ENCODE measurements at regions not wholly inside any gene's neighbourhood (a gene's known extent, or its start where the extent isn't known, plus 50 kb on each side); places are given as distances from the start of the nearest gene placed in this dataset.

GRCh38 chr9:26054600-26055520 lies 376.6 kb upstream of the TUSC1 start:
- no peaks in the 10 kb centered on the region for H3K4me1 ChIP-seq (ENCODE audit: control insufficient read depth in 1 of 2, insufficient read depth in 2 of 2, low read length in 2 of 2)
- H3K9ac ChIP-seq (ENCODE audit: low read depth in 1 of 2, low read length in 2 of 2), result no peak overlapping the region
- no peaks in the 10 kb centered on the region for H3K27me3 ChIP-seq (ENCODE audit: control insufficient read depth in 1 of 2, insufficient read depth in 2 of 2, low read length in 2 of 2)
- no peaks in the 10 kb centered on the region for H3K36me3 ChIP-seq (ENCODE audit: control insufficient read depth in 1 of 2, insufficient read depth in 2 of 2, low read length in 2 of 2)
- H3K4me3 ChIP-seq (ENCODE audit: low read depth in 1 of 2, low read length in 2 of 2), result no peak overlapping the region
- no peak overlapping the region for H3K27ac ChIP-seq (ENCODE audit: low read depth, low read length)
- peaks cover 0 to 4% of the 10 kb centered on the region in 2 donors for H3K9me3 ChIP-seq (ENCODE audit: control insufficient read depth in 1 of 2, low read length in 2 of 2)

GRCh38 chr9:26053954-26054353 lies 375.7 kb upstream of the TUSC1 start:
- Histone ChIP-seq H3K4me3 (ENCODE audit: low read depth in 1 of 2, low read length in 2 of 2) (no peak overlapping the region), H3K9ac (ENCODE audit: low read depth in 1 of 2, low read length in 2 of 2) (no peak overlapping the region), H3K27me3 (ENCODE audit: control insufficient read depth in 1 of 2, insufficient read depth in 2 of 2, low read length in 2 of 2) (no peaks in the 10 kb centered on the region), H3K36me3 (ENCODE audit: control insufficient read depth in 1 of 2, insufficient read depth in 2 of 2, low read length in 2 of 2) (no peaks in the 10 kb centered on the region), H3K9me3 (ENCODE audit: control insufficient read depth in 1 of 2, low read length in 2 of 2) (no peaks in the 10 kb centered on the region), H3K4me1 (ENCODE audit: control insufficient read depth in 1 of 2, insufficient read depth in 2 of 2, low read length in 2 of 2) (no peaks in the 10 kb centered on the region), H3K27ac (ENCODE audit: low read depth, low read length) (no peak overlapping the region)

GRCh38 chr9:26043431-26043830 lies 365.2 kb upstream of the TUSC1 start:
- H3K9ac ChIP-seq (ENCODE audit: low read depth in 1 of 2, low read length in 2 of 2), result no peak overlapping the region
- no peaks in the 10 kb centered on the region for H3K36me3 ChIP-seq (ENCODE audit: control insufficient read depth in 1 of 2, insufficient read depth in 2 of 2, low read length in 2 of 2)
- peaks cover 4% of the 10 kb centered on the region in 2 donors for H3K9me3 ChIP-seq (ENCODE audit: control insufficient read depth in 1 of 2, low read length in 2 of 2)
- no peak overlapping the region for H3K4me3 ChIP-seq (ENCODE audit: low read depth in 1 of 2, low read length in 2 of 2)
- H3K27ac ChIP-seq (ENCODE audit: low read depth, low read length), result no peak overlapping the region
- no peaks in the 10 kb centered on the region for H3K4me1 ChIP-seq (ENCODE audit: control insufficient read depth in 1 of 2, insufficient read depth in 2 of 2, low read length in 2 of 2)
- H3K27me3 ChIP-seq (ENCODE audit: control insufficient read depth in 1 of 2, insufficient read depth in 2 of 2, low read length in 2 of 2), result no peaks in the 10 kb centered on the region

GRCh38 chr9:26034786-26035185 lies 356.5 kb upstream of the TUSC1 start:
- Histone ChIP-seq H3K27me3 (ENCODE audit: control insufficient read depth in 1 of 2, insufficient read depth in 2 of 2, low read length in 2 of 2) (no peaks in the 10 kb centered on the region), H3K36me3 (ENCODE audit: control insufficient read depth in 1 of 2, insufficient read depth in 2 of 2, low read length in 2 of 2) (no peaks in the 10 kb centered on the region), H3K4me3 (ENCODE audit: low read depth in 1 of 2, low read length in 2 of 2) (no peak overlapping the region), H3K4me1 (ENCODE audit: control insufficient read depth in 1 of 2, insufficient read depth in 2 of 2, low read length in 2 of 2) (no peaks in the 10 kb centered on the region), H3K27ac (ENCODE audit: low read depth, low read length) (no peak overlapping the region), H3K9me3 (ENCODE audit: control insufficient read depth in 1 of 2, low read length in 2 of 2) (peaks cover 0 to 4% of the 10 kb centered on the region in 2 donors), H3K9ac (ENCODE audit: low read depth in 1 of 2, low read length in 2 of 2) (no peak overlapping the region)

- H3K27me3 ChIP-seq (ENCODE audit: control insufficient read depth in 1 of 2, insufficient read depth in 2 of 2, low read length in 2 of 2), result no peaks in the 10 kb centered on the region
- H3K9me3 ChIP-seq (ENCODE audit: control insufficient read depth in 1 of 2, low read length in 2 of 2), result peaks cover 0 to 4% of the 10 kb centered on the region in 2 donors
- no peak overlapping the region for H3K4me3 ChIP-seq (ENCODE audit: low read depth in 1 of 2, low read length in 2 of 2)
- H3K27ac ChIP-seq (ENCODE audit: low read depth, low read length), result no peak overlapping the region
- H3K36me3 ChIP-seq (ENCODE audit: control insufficient read depth in 1 of 2, insufficient read depth in 2 of 2, low read length in 2 of 2), result no peaks in the 10 kb centered on the region
- no peak overlapping the region for H3K9ac ChIP-seq (ENCODE audit: low read depth in 1 of 2, low read length in 2 of 2)
- no peaks in the 10 kb centered on the region for H3K4me1 ChIP-seq (ENCODE audit: control insufficient read depth in 1 of 2, insufficient read depth in 2 of 2, low read length in 2 of 2)
Observed at GRCh38 chr9:26033336-26033735, 355.1 kb upstream of the TUSC1 start.

- Histone ChIP-seq H3K36me3 (ENCODE audit: control insufficient read depth in 1 of 2, insufficient read depth in 2 of 2, low read length in 2 of 2) (no peaks in the 10 kb centered on the region), H3K9me3 (ENCODE audit: control insufficient read depth in 1 of 2, low read length in 2 of 2) (no peaks in the 10 kb centered on the region), H3K27ac (ENCODE audit: low read depth, low read length) (no peak overlapping the region), H3K9ac (ENCODE audit: low read depth in 1 of 2, low read length in 2 of 2) (no peak overlapping the region), H3K4me3 (ENCODE audit: low read depth in 1 of 2, low read length in 2 of 2) (no peak overlapping the region), H3K4me1 (ENCODE audit: control insufficient read depth in 1 of 2, insufficient read depth in 2 of 2, low read length in 2 of 2) (no peaks in the 10 kb centered on the region), H3K27me3 (ENCODE audit: control insufficient read depth in 1 of 2, insufficient read depth in 2 of 2, low read length in 2 of 2) (no peaks in the 10 kb centered on the region)
Observed at GRCh38 chr9:26026423-26027100, 348.3 kb upstream of the TUSC1 start.

GRCh38 chr9:26013199-26013598 lies 335.0 kb upstream of the TUSC1 start:
- Histone ChIP-seq H3K9me3 (ENCODE audit: control insufficient read depth in 1 of 2, low read length in 2 of 2) (peaks cover 6 to 10% of the 10 kb centered on the region in 2 donors), H3K4me3 (ENCODE audit: low read depth in 1 of 2, low read length in 2 of 2) (no peak overlapping the region), H3K27me3 (ENCODE audit: control insufficient read depth in 1 of 2, insufficient read depth in 2 of 2, low read length in 2 of 2) (no peaks in the 10 kb centered on the region), H3K9ac (ENCODE audit: low read depth in 1 of 2, low read length in 2 of 2) (no peak overlapping the region), H3K27ac (ENCODE audit: low read depth, low read length) (no peak overlapping the region), H3K4me1 (ENCODE audit: control insufficient read depth in 1 of 2, insufficient read depth in 2 of 2, low read length in 2 of 2) (no peaks in the 10 kb centered on the region), H3K36me3 (ENCODE audit: control insufficient read depth in 1 of 2, insufficient read depth in 2 of 2, low read length in 2 of 2) (no peaks in the 10 kb centered on the region)

GRCh38 chr9:26012797-26013196 lies 334.6 kb upstream of the TUSC1 start:
- no peak overlapping the region for H3K4me3 ChIP-seq (ENCODE audit: low read depth in 1 of 2, low read length in 2 of 2)
- no peaks in the 10 kb centered on the region for H3K36me3 ChIP-seq (ENCODE audit: control insufficient read depth in 1 of 2, insufficient read depth in 2 of 2, low read length in 2 of 2)
- no peaks in the 10 kb centered on the region for H3K27me3 ChIP-seq (ENCODE audit: control insufficient read depth in 1 of 2, insufficient read depth in 2 of 2, low read length in 2 of 2)
- no peak overlapping the region for H3K27ac ChIP-seq (ENCODE audit: low read depth, low read length)
- peaks cover 6 to 10% of the 10 kb centered on the region in 2 donors for H3K9me3 ChIP-seq (ENCODE audit: control insufficient read depth in 1 of 2, low read length in 2 of 2)
- no peaks in the 10 kb centered on the region for H3K4me1 ChIP-seq (ENCODE audit: control insufficient read depth in 1 of 2, insufficient read depth in 2 of 2, low read length in 2 of 2)
- H3K9ac ChIP-seq (ENCODE audit: low read depth in 1 of 2, low read length in 2 of 2), result no peak overlapping the region

GRCh38 chr9:25994605-25995004 lies 316.4 kb upstream of the TUSC1 start:
- Histone ChIP-seq H3K27ac (ENCODE audit: low read depth, low read length) (no peak overlapping the region), H3K27me3 (ENCODE audit: control insufficient read depth in 1 of 2, insufficient read depth in 2 of 2, low read length in 2 of 2) (no peaks in the 10 kb centered on the region), H3K4me1 (ENCODE audit: control insufficient read depth in 1 of 2, insufficient read depth in 2 of 2, low read length in 2 of 2) (no peaks in the 10 kb centered on the region), H3K4me3 (ENCODE audit: low read depth in 1 of 2, low read length in 2 of 2) (no peak overlapping the region), H3K9ac (ENCODE audit: low read depth in 1 of 2, low read length in 2 of 2) (no peak overlapping the region), H3K9me3 (ENCODE audit: control insufficient read depth in 1 of 2, low read length in 2 of 2) (peaks cover 6 to 23% of the 10 kb centered on the region in 2 donors), H3K36me3 (ENCODE audit: control insufficient read depth in 1 of 2, insufficient read depth in 2 of 2, low read length in 2 of 2) (no peaks in the 10 kb centered on the region)

- Histone ChIP-seq H3K4me1 (ENCODE audit: control insufficient read depth in 1 of 2, insufficient read depth in 2 of 2, low read length in 2 of 2) (no peaks in the 10 kb centered on the region), H3K27me3 (ENCODE audit: control insufficient read depth in 1 of 2, insufficient read depth in 2 of 2, low read length in 2 of 2) (no peaks in the 10 kb centered on the region), H3K36me3 (ENCODE audit: control insufficient read depth in 1 of 2, insufficient read depth in 2 of 2, low read length in 2 of 2) (no peaks in the 10 kb centered on the region), H3K9ac (ENCODE audit: low read depth in 1 of 2, low read length in 2 of 2) (no peak overlapping the region), H3K4me3 (ENCODE audit: low read depth in 1 of 2, low read length in 2 of 2) (no peak overlapping the region), H3K9me3 (ENCODE audit: control insufficient read depth in 1 of 2, low read length in 2 of 2) (peaks cover 6 to 10% of the 10 kb centered on the region in 2 donors), H3K27ac (ENCODE audit: low read depth, low read length) (no peak overlapping the region)
Observed at GRCh38 chr9:25990376-25990775, 312.1 kb upstream of the TUSC1 start.

Measured in duodenal mucosa (tissue), 2 donors.